ENCODE measurements at regions not wholly inside any gene's neighbourhood (a gene's known extent, or its start where the extent isn't known, plus 50 kb on each side); places are given as distances from the start of the nearest gene placed in this dataset.

GRCh38 chr3:128555098-128555825 lies 62.3 kb upstream of the GATA2 start:
- H3K9me2 ChIP-seq (ENCODE audit: insufficient read depth, low read length), result no peaks in the 10 kb centered on the region
- H3F3A ChIP-seq (ENCODE audit: insufficient read depth, low read length, poor library complexity, severe bottlenecking), result no peaks in the 10 kb centered on the region
- H3K79me2 ChIP-seq (replicated peaks; ENCODE audit: insufficient read depth, low read length), result no peaks in the 10 kb centered on the region
- no peaks in the 10 kb centered on the region for H3K9me3 ChIP-seq (ENCODE audit: low read length)
- peaks cover 8% of the 10 kb centered on the region for H3K27me3 ChIP-seq (ENCODE audit: insufficient read depth, low read depth, low read length)
- H3K4me3 ChIP-seq (ENCODE audit: low read length), result no peak overlapping the region
- no peaks in the 10 kb centered on the region for H4K20me1 ChIP-seq (ENCODE audit: insufficient read depth)
- no peak overlapping the region for H3K9ac ChIP-seq (ENCODE audit: low read length)
- no peak overlapping the region for H2AFZ ChIP-seq (ENCODE audit: low read depth, low read length)
- H3K4me2 ChIP-seq (ENCODE audit: low read length), result no peak overlapping the region
- no peak overlapping the region for H3K27ac ChIP-seq (ENCODE audit: low read length)
- TF ChIP-seq RAD21 (conservative IDR thresholded peaks at IDR 0.05) (no peak), CTCF (IDR thresholded peaks at IDR 0.05; ENCODE audit: poor library complexity, severe bottlenecking) (no peak), MXI1 (conservative IDR thresholded peaks at IDR 0.05; ENCODE audit: poor library complexity, severe bottlenecking) (no peak), POLR2AphosphoS5 (IDR thresholded peaks at IDR 0.05) (no peak), SMC3 (conservative IDR thresholded peaks at IDR 0.05; ENCODE audit: poor library complexity) (no peak), EZH2 (IDR thresholded peaks at IDR 0.05; ENCODE audit: borderline replicate concordance, insufficient read depth, low read length, poor library complexity, severe bottlenecking) (no peak), REST (IDR thresholded peaks at IDR 0.05; ENCODE audit: borderline replicate concordance) (no peak), EP300 (conservative IDR thresholded peaks at IDR 0.05; ENCODE audit: poor library complexity, severe bottlenecking) (no peak), TAF1 (IDR thresholded peaks at IDR 0.05; ENCODE audit: low read depth) (no peak)
- no peaks in the 10 kb centered on the region for H3K36me3 ChIP-seq (ENCODE audit: insufficient read depth, low read length)

GRCh38 chr3:128554465-128555097 lies 61.6 kb upstream of the GATA2 start:
- Histone ChIP-seq H3K9me3 (ENCODE audit: low read length) (no peaks in the 10 kb centered on the region), H4K20me1 (ENCODE audit: insufficient read depth) (no peaks in the 10 kb centered on the region), H3K36me3 (ENCODE audit: insufficient read depth, low read length) (no peaks in the 10 kb centered on the region), H2AFZ (ENCODE audit: low read depth, low read length) (no peak overlapping the region), H3K27me3 (ENCODE audit: insufficient read depth, low read depth, low read length) (peaks cover 8% of the 10 kb centered on the region), H3K79me2 (replicated peaks; ENCODE audit: insufficient read depth, low read length) (no peaks in the 10 kb centered on the region), H3K9ac (ENCODE audit: low read length) (no peak overlapping the region), H3K4me3 (ENCODE audit: low read length) (no peak overlapping the region), H3K4me2 (ENCODE audit: low read length) (no peak overlapping the region), H3K9me2 (ENCODE audit: insufficient read depth, low read length) (no peaks in the 10 kb centered on the region), H3F3A (ENCODE audit: insufficient read depth, low read length, poor library complexity, severe bottlenecking) (no peaks in the 10 kb centered on the region), H3K27ac (ENCODE audit: low read length) (no peak overlapping the region)
- no peak for TF ChIP-seq SMC3 (conservative IDR thresholded peaks at IDR 0.05; ENCODE audit: poor library complexity)
- no peak for TF ChIP-seq POLR2AphosphoS5 (IDR thresholded peaks at IDR 0.05)
- TF ChIP-seq CTCF (IDR thresholded peaks at IDR 0.05; ENCODE audit: poor library complexity, severe bottlenecking), result no peak
- no peak for TF ChIP-seq RAD21 (conservative IDR thresholded peaks at IDR 0.05)
- no peak for TF ChIP-seq REST (IDR thresholded peaks at IDR 0.05; ENCODE audit: borderline replicate concordance)
- TF ChIP-seq MXI1 (conservative IDR thresholded peaks at IDR 0.05; ENCODE audit: poor library complexity, severe bottlenecking), result no peak
- no peak for TF ChIP-seq TAF1 (IDR thresholded peaks at IDR 0.05; ENCODE audit: low read depth)
- no peak for TF ChIP-seq EZH2 (IDR thresholded peaks at IDR 0.05; ENCODE audit: borderline replicate concordance, insufficient read depth, low read length, poor library complexity, severe bottlenecking)
- no peak for TF ChIP-seq EP300 (conservative IDR thresholded peaks at IDR 0.05; ENCODE audit: poor library complexity, severe bottlenecking)
